ENCODE measurements at regions not wholly inside any gene's neighbourhood (a gene's known extent, or its start where the extent isn't known, plus 50 kb on each side); places are given as distances from the start of the nearest gene placed in this dataset.
"Not testable (repeated sequence)": the region's sequence is repeated elsewhere in the genome, so short reads cannot be mapped to it uniquely, and the experiment has no call there.

DNA sequence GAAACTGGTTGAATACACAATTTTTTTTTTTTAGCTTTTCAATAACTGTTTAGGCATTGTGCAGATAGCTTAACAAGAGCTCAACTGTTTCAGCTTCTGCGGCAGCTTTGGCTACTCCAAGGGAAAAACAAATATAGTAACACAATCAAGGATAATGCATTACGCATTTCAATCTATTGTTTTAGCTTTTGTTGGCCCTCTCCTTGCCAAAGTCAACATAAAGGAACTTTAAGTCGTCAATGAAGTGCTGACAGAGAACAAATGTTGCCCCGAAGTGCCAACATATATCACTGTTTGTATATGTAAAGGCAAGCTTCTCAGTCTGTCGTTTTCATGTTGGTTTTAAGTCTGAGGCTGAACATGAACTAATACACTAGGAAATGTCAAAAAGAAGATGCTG lies 1087.4 kb upstream of the FLRT2 start:
- DNase-seq (ENCODE audit: low read depth), result no peak

DNA sequence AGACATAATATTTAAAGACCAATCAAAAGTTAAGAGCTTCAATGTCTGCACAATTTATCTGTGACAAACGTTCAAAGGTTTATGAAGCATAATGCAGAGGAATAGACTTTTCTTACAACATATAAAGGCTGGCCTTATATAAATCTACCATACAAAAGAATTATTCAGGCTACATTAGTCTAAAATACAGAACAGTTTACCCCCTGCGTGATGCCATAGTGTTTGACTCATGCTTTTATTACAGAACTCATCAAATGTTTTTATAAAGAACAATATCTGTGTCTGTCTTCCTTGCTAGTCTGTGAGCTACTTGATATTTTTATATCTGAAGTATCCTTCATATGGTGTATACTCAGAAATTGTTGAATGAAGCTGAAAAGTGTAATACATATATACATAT lies 1084.5 kb upstream of the FLRT2 start:
- no peak for DNase-seq (ENCODE audit: low read depth)

GRCh38 chr14:84446250-84446649 lies 1083.7 kb upstream of the FLRT2 start:
- DNase-seq (ENCODE audit: low read depth), result no peak

- DNase-seq (ENCODE audit: low read depth), result no peak
Measured at GRCh38 chr14:84453307-84453950, 1076.5 kb upstream of the FLRT2 start.

GRCh38 chr14:84454114-84454513 lies 1075.8 kb upstream of the FLRT2 start:
- DNase-seq (ENCODE audit: low read depth), result no peak

DNA sequence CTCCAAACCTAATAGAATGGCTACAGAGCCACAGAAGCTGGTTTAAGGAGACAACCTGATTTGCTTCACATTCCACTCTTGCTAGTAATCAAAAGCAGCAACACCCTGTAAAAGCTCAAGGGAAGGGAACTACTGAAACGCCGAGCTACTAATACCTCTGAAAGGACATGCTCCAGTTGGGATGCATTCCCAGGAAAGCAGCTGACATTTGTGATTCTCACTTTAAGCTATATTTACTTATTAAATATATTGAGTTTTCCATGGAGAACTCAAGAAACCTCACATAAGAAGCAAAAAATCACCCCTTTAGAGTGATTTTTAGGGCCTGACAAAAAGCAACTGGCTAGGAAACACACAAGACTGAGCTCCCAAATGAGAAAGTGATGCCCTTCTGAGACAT lies 1073.0 kb upstream of the FLRT2 start:
- DNase-seq (ENCODE audit: low read depth), result no peak

DNA sequence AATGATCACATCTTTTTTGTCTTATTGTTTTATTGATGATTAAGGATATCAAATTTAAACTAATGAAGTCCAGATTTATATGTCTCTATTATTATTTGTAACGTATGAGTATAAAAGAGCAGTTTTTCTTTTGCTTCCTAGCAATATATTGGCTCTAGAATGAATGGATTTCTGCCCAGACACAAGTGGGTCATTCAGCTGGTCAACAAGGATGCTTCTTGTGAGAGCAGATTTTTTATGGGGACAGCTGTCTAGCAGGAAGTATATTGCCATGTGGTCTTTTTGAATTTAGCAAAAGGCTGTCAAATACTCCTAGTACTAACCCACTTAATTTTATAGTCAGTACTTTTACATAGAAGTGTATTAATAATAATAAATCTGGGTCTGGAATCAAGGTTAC lies 1071.1 kb upstream of the FLRT2 start:
- DNase-seq (ENCODE audit: low read depth), result no peak

DNA sequence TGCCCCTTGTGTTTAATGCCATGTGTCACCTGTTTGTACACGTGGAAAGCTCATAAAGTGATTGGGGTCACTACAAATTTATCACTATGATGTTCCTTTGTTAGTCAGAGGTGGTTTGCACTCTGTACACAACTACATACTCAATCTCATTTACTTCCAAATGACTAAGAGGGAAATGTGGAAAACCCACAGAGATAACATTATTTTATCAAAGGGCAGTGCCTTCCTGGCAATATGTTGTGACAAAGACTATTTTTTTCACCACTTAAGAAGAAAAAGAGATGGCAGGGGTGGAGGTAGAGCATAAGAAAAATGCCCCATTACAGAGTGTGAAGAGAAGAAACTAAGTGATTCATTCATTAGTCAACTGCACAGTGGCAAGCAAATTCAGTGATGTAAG lies 1064.1 kb upstream of the FLRT2 start:
- DNase-seq (ENCODE audit: low read depth), result no peak

DNA sequence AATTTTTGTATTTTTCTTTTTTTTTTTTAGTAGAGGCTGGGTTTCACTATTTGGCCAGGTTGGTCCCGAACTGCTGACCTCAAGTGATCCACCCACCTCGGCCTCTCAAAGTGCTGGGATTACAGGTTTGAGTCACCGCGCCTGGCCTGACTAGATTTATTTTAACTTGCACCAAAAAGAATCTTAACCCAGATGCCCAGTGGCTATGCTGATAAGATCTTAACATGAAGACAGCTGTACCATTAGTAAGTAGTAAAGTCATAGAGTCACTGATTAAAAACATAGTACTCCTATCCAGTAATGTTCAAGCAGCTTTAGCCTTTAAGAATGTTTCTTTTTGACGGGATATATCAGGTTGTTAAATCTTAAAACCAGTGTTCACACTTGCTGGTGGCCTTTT lies 1061.8 kb upstream of the FLRT2 start:
- no peak for DNase-seq (ENCODE audit: low read depth)

DNA sequence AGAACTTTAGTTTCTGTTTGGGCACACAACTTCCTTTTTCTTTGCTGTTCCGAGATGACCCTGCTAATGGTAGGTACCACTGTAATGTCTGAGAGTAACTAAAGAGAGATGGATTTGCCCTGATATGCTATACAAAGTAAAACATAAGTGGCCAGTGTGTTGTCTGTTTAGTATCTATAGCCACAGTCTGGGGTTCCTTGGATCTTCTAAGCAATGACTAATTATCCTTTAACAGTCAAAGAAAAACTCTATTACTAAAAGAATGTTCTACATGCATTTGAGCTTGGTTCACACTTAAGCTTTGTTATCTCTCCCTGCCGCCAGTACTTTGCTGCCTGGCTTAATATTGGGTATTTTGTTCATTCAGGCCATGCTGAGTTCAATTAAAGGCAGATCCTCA lies 1051.9 kb upstream of the FLRT2 start:
- no peak for DNase-seq (ENCODE audit: low read depth)

DNA sequence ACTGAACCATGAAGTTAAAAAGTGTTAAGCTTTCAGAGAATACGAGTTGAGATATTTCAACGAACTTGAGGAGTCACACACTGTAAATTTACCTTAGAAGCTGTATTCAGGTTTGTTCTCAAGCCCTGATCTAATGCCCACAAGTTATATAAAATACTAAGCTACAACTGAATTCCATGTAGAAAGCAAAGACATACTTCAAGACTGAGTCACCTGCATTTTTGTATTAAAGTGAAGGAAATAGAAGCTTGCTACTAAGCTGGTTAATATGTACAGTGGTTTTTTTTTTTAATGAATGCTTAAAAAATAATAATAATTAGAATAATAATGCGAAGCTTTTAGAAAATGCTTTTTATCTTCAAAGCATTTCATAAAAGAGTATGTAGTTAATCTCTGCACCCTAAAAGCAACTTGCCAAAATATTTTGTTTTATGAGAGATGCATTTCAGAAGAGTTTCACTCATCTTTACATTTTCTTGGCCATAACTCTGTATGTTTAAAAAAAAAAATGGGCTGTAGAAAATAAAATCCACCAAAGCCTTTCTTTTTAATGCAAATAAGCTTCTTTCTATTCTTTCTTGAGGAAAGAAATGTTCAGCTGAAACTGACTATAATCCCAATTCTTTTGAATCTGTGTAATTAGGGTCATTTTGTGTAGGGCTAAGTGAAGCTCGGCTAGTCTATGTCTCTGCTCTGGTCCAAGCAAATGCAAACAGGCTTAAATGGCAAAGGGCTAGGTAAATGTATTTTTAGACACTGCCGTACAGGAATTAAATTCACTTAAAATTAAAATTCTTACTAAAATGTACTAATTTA lies 1047.5 kb upstream of the FLRT2 start:
- DNase-seq (ENCODE audit: low read depth), result no peak

- no peak for DNase-seq (ENCODE audit: low read depth)
Measured at GRCh38 chr14:84483072-84483420, 1046.9 kb upstream of the FLRT2 start.

DNA sequence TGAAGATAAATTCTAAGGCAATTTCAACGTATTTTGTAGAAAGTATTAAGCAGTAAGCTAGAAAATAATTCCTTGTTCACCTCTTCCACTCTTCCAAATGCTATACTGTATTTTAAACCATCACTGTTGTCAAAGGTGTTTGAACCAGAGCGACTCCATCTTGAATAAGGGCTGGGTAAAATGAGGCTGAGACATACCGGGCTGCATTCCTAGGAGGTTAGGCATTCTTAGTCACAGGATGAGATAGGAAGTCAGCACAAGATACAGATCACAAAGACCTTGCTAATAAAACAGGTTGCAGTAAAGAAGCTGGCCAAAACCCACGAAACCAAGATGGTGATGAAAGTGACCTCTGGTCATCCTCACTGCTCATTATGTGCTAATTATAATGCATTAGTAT lies 1045.7 kb upstream of the FLRT2 start:
- DNase-seq (ENCODE audit: low read depth), result not testable (repeated sequence)

GRCh38 chr14:84485036-84485435 lies 1044.9 kb upstream of the FLRT2 start:
- DNase-seq (ENCODE audit: low read depth), result no peak

- DNase-seq (ENCODE audit: low read depth), result no peak
Measured at GRCh38 chr14:84490081-84490480, 1039.9 kb upstream of the FLRT2 start.

DNA sequence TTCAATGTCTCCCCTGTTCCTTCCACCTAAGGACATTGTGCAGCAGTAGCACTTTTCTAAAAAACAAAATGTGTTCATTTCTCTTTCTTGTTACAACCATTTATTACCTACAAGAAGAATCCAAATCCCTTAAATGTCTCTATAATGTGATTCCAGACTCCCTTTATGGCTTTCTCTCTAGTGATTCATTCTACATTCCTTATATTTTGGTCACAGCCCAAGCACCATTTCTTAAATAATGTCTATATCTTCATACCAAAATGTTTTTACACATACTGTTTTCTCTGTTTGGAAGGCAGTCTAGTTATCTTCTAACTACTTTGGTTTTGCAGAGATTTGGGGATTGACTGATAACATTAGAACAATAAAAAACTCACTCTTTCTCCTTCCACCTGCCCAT lies 1037.3 kb upstream of the FLRT2 start:
- no peak for DNase-seq (ENCODE audit: low read depth)

GRCh38 chr14:84493779-84494178 lies 1036.2 kb upstream of the FLRT2 start:
- DNase-seq (ENCODE audit: low read depth), result no peak

GRCh38 chr14:84496677-84497076 lies 1033.3 kb upstream of the FLRT2 start:
- no peak for DNase-seq (ENCODE audit: low read depth)

DNA sequence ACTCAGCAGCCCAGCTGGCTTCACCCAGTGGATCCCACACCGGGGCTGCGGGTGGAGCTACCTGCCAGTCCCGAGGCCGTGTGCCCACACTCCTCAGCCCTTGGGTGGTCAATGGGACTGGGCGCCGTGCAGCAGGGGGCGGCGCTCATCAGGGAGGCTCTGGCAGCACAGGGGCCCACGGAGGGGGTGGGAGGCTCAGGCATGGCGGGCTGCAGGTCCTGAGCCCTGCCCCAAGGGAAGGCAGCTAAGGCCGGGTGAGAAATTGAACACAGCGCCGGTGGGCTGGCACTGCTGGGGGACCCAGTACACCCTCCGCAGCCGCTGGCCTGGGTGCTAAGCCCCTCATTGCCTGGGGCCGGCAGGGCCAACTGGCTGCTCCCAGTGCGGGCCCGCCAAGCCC lies 1017.1 kb upstream of the FLRT2 start:
- DNase-seq (ENCODE audit: low read depth), result not testable (repeated sequence)

- DNase-seq (ENCODE audit: low read depth), result no peak
Measured at GRCh38 chr14:84519836-84520235, 1010.1 kb upstream of the FLRT2 start.

DNA sequence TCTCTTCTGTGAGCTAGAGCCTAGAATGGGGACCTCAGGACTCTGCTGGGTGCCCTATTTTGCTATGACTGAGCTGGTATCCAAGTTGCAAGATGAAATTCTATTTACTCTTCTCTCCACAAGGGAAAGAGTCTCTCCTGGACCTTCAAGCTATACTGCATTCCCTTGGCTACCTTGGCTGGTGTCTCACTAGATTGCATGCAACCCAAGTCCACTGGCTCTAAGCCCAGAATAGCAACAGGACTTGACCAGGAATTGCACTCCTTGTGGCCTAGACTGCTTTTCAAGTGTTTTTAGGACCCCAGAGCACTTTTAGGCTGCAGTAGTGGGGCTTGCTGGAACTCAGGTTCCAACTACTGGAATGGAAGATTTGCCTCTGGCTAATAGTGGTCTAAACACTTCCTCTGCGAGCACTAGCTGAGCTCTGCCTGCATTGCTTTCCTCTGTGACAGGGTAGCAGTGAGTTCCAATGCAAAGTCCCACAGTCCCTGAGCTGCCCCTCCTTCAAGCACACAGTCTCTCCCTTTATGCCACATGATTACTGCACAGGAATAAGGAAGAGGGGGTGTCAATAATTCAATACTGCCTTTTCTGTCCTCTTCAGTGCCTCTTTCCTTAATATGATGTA lies 1009.1 kb upstream of the FLRT2 start:
- DNase-seq (ENCODE audit: low read depth), result no peak

DNA sequence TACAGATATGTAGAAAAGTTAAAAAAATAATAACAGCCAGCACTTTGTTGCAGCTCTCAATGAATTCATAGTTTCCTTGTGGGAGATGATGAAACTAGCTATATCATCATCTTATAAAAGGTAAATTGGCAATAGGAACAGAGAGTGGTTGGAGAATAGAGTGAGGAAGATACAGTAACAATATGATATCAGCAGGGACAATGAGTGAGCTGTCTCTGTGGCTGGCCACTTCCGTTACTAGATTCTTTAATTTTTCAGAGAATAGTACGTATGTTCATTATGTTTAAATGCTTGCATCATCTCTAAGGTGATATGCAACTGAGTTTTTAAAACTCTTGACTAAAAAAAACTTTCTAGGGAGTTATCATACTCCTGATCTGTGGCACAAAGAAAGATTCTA lies 1006.2 kb upstream of the FLRT2 start:
- DNase-seq (ENCODE audit: low read depth), result no peak

DNA sequence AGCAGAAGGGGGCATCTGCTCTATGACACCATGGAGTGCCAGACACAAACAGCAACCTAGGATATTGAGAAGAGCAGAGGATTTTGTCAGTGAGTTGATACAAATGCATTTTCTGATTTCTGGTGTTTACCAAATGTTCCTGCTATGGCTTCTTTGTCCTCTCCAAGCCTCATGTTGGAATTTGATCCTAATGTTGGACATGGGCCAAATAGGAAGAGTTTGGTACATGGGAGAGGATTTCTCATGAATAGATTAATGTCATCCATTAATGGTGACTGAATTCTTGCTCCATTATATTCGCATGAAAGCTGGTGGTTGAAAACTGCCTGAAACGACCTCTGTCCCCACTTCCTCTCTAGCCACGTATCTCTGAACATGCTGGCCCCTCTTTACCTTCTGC lies 1002.2 kb upstream of the FLRT2 start:
- no peak for DNase-seq (ENCODE audit: low read depth)

DNA sequence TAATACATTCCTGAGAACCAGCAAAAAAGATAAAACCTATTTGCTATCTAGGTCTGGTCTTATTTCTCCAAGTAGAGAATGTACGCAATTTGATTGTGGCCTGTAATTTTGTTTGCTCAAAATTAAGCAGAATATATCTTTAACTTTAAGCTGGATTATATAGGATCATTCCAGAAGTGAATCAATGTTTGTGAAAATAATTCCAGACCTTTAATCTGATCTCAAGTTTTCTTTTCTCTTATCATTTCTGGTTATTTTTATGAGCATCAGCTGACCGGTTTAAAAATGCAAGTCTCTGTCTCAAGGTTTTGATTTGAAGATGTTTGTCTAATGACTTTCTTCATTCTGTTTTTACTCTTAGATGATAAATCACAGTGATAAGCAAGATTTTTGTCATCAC lies 997.9 kb upstream of the FLRT2 start:
- DNase-seq (ENCODE audit: low read depth), result no peak
